Lung (tissue), 11 donors: ENCODE measurements at regions not wholly inside any gene's neighbourhood (a gene's known extent, or its start where the extent isn't known, plus 50 kb on each side); places are given as distances from the start of the nearest gene placed in this dataset.

Experiments
- ATAC-seq: fragments of 200-7000 bp; cut with Tn5 transposase; one replicate; pipeline ENCODE4 v1.9.1; 2020; ENCODE audit warnings: moderate number of reproducible peaks; ENCODE audit not compliant: insufficient read depth, low FRiP score
- DNase-seq, 3 donors: peaks; one replicate each; pipeline ENCODE4 v3.0.0-alpha.2; 2013 to 2017
- H3K27ac ChIP-seq, 2 donors: one replicate each; pipeline ENCODE4 v1.5.1; 2013; ENCODE audit warnings: mild to moderate bottlenecking in 2 of 2, moderate library complexity in 2 of 2, control low read depth in 1 of 2, inconsistent platforms in 1 of 2, low read depth in 1 of 2, low read length in 1 of 2
- H3K27me3 ChIP-seq, 3 donors: one replicate each; pipeline ENCODE4 v1.5.1; 2013; ENCODE audit warnings: low read length in 2 of 3; ENCODE audit not compliant: control insufficient read depth in 3 of 3, insufficient read depth in 3 of 3
- H3K36me3 ChIP-seq, 4 donors: one replicate each; pipeline ENCODE4 v1.5.1; 2013; ENCODE audit warnings: low read length in 4 of 4, mild to moderate bottlenecking in 1 of 4, moderate library complexity in 1 of 4; ENCODE audit not compliant: control insufficient read depth in 4 of 4, insufficient read depth in 4 of 4
- H3K4me1 ChIP-seq, 5 donors: one replicate each; pipeline ENCODE4 v1.5.1; 2013; ENCODE audit warnings: low read length in 5 of 5, mild to moderate bottlenecking in 2 of 5, moderate library complexity in 1 of 5; ENCODE audit not compliant: control insufficient read depth in 5 of 5, insufficient read depth in 5 of 5
- H3K4me3 ChIP-seq: one replicate; pipeline ENCODE4 v1.5.1; 2013; ENCODE audit warnings: mild to moderate bottlenecking, control low read depth, moderate library complexity
- H3K9ac ChIP-seq, 2 donors: one replicate each; pipeline ENCODE4 v1.5.1; 2013; ENCODE audit warnings: low read length in 2 of 2, control low read depth in 1 of 2; ENCODE audit not compliant: insufficient read depth in 1 of 2
- H3K9me3 ChIP-seq, 4 donors: one replicate each; pipeline ENCODE4 v1.5.1; 2013; ENCODE audit warnings: low read length in 3 of 4, mild to moderate bottlenecking in 1 of 4, moderate library complexity in 1 of 4; ENCODE audit not compliant: control insufficient read depth in 4 of 4, insufficient read depth in 3 of 4
- CTCF ChIP-seq: IDR thresholded peaks from 2 replicates; pipeline ENCODE4 v1.5.1; 2012; ENCODE audit warnings: mild to moderate bottlenecking; ENCODE audit errors: control extremely low read depth, extremely low read depth
- WGBS, 2 donors: extraction: QIAGEN DNeasy Blood & Tissue Kit; methylation state at CpG; one replicate each; pipeline ENCODE4 v1.1.7; 2013; 5-methylcytosine and 5-hydroxymethylcytosine counted together
- donor health status: control.
- donor health status: control.
- donor health status: Bipolar disorder and iron deficiency.
- donor health status: healthy.
- donor health status: DM: yes; HTN: yes; CAD: no.

- TF ChIP-seq CTCF, result no peak
- H3K4me1 ChIP-seq, result peaks cover 0 to 4% (median 0%) of the 10 kb centered on the region in 5 donors
- H3K27me3 ChIP-seq, result no peaks in the 10 kb centered on the region
- no peak overlapping the region for H3K4me3 ChIP-seq
- DNase-seq (no peak), ATAC-seq (no peak)
- WGBS, 2 donors, result 0 to 41% methylated on average over 1 of the region's 1 CpG
- H3K9ac ChIP-seq, result no peak overlapping the region
- H3K9me3 ChIP-seq, result no peaks in the 10 kb centered on the region
- no peaks in the 10 kb centered on the region for H3K36me3 ChIP-seq
- H3K27ac ChIP-seq, result no peak overlapping the region
These were observed 85.2 kb upstream of the RBBP8 start for GRCh38 chr18:22847867-22848451.

- no peak overlapping the region for H3K4me3 ChIP-seq
- no peaks in the 10 kb centered on the region for H3K36me3 ChIP-seq
- TF ChIP-seq CTCF, result no peak
- H3K9ac ChIP-seq, result no peak overlapping the region
- no peak overlapping the region for H3K27ac ChIP-seq
- WGBS, 2 donors, result 64 to 92% methylated on average over 1 of the region's 1 CpG
- ATAC-seq (peak; percentile 34), DNase-seq (peak in 2 of 3 donors; percentile 63 to 75)
- H3K9me3 ChIP-seq, result no peaks in the 10 kb centered on the region
- H3K27me3 ChIP-seq, result no peaks in the 10 kb centered on the region
- H3K4me1 ChIP-seq, result peaks cover 0 to 4% (median 0%) of the 10 kb centered on the region in 5 donors
These were observed 84.5 kb upstream of the RBBP8 start for GRCh38 chr18:22848615-22849014.

GRCh38 chr18:22856870-22857269 lies 76.3 kb upstream of the RBBP8 start:
- DNase-seq (no peak), ATAC-seq (no peak)
- WGBS, 2 donors, result 88 to 92% methylated on average over 2 of the region's 2 CpGs
- Histone ChIP-seq H3K9ac (no peak overlapping the region), H3K36me3 (no peaks in the 10 kb centered on the region), H3K27ac (no peak overlapping the region), H3K4me3 (no peak overlapping the region), H3K27me3 (no peaks in the 10 kb centered on the region), H3K9me3 (no peaks in the 10 kb centered on the region), H3K4me1 (no peaks in the 10 kb centered on the region)
- no peak for TF ChIP-seq CTCF

GRCh38 chr18:22858121-22858520 lies 75.0 kb upstream of the RBBP8 start:
- TF ChIP-seq CTCF, result no peak

More at GRCh38 chr18:22858121-22858520, 75.0 kb upstream of the RBBP8 start:
- ATAC-seq (no peak), DNase-seq (no peak)
- no peak overlapping the region for H3K4me3 ChIP-seq
- H3K36me3 ChIP-seq, result no peaks in the 10 kb centered on the region
- H3K27me3 ChIP-seq, result no peaks in the 10 kb centered on the region
- H3K4me1 ChIP-seq, result no peaks in the 10 kb centered on the region
- WGBS, 2 donors, result 22 to 38% methylated on average over 1 of the region's 1 CpG
- no peak overlapping the region for H3K9ac ChIP-seq
- no peak overlapping the region for H3K27ac ChIP-seq
- H3K9me3 ChIP-seq, result no peaks in the 10 kb centered on the region
